BE2C (cell line): ENCODE measurements at regions not wholly inside any gene's neighbourhood (a gene's known extent, or its start where the extent isn't known, plus 50 kb on each side); places are given as distances from the start of the nearest gene placed in this dataset.

Experiments
- DNase-seq: peaks from one replicate; pipeline ENCODE4 v3.0.0-alpha.2; 2020
- H3K27me3 ChIP-seq: fragments of 250-450 bp; sonication (Bioruptor Pico); 2 replicates; pipeline ENCODE4 v1.5.1; 2020; ENCODE audit warnings: mild to moderate bottlenecking
- H3K36me3 ChIP-seq: fragments of 250-450 bp; sonication (Bioruptor Pico); 2 replicates; pipeline ENCODE4 v1.5.1; 2020; ENCODE audit warnings: mild to moderate bottlenecking
- H3K4me1 ChIP-seq: fragments of 250-450 bp; sonication (Bioruptor Pico); 2 replicates; pipeline ENCODE4 v1.5.1; 2020
- H3K4me3 ChIP-seq: 2 replicates; pipeline ENCODE4 v1.5.1; 2011; ENCODE audit warnings: low read depth, low read length
- H3K9me3 ChIP-seq: fragments of 250-450 bp; sonication (Bioruptor Pico); 2 replicates; pipeline ENCODE4 v1.5.1; 2020
- CTCF ChIP-seq: IDR thresholded peaks from 2 replicates; pipeline ENCODE4 v1.5.1; 2012; ENCODE audit warnings: mild to moderate bottlenecking, low read depth, low read length

- TF ChIP-seq CTCF = no peak
- Histone ChIP-seq H3K4me3 (no peak overlapping the region), H3K4me1 (peaks cover 5% of the 10 kb centered on the region), H3K36me3 (no peaks in the 10 kb centered on the region), H3K9me3 (no peaks in the 10 kb centered on the region), H3K27me3 (no peaks in the 10 kb centered on the region)
- DNase-seq = no peak
These were observed 85.5 kb upstream of the EGLN3 start for GRCh38 chr14:34036319-34036766.

GRCh38 chr14:34035934-34036250 lies 85.0 kb upstream of the EGLN3 start:
- TF ChIP-seq CTCF = no peak
- H3K9me3 ChIP-seq = no peaks in the 10 kb centered on the region
- no peak overlapping the region for H3K4me3 ChIP-seq
- H3K27me3 ChIP-seq = no peaks in the 10 kb centered on the region
- no peaks in the 10 kb centered on the region for H3K36me3 ChIP-seq
- DNase-seq = no peak
- peaks cover 9% of the 10 kb centered on the region for H3K4me1 ChIP-seq

GRCh38 chr14:34035177-34035933 lies 84.5 kb upstream of the EGLN3 start:
- TF ChIP-seq CTCF = no peak
- no peak for DNase-seq

GRCh38 chr14:34034447-34035176 lies 83.7 kb upstream of the EGLN3 start:
- Histone ChIP-seq H3K4me1 (peaks cover 11% of the 10 kb centered on the region), H3K36me3 (no peaks in the 10 kb centered on the region), H3K27me3 (no peaks in the 10 kb centered on the region), H3K4me3 (no peak overlapping the region), H3K9me3 (no peaks in the 10 kb centered on the region)
- no peak for DNase-seq
- no peak for TF ChIP-seq CTCF

More at GRCh38 chr14:34035177-34035933, 84.5 kb upstream of the EGLN3 start:
- Histone ChIP-seq H3K27me3 (no peaks in the 10 kb centered on the region), H3K4me3 (no peak overlapping the region), H3K9me3 (no peaks in the 10 kb centered on the region), H3K4me1 (peaks cover 11% of the 10 kb centered on the region), H3K36me3 (no peaks in the 10 kb centered on the region)

- no peak for TF ChIP-seq CTCF
- no peaks in the 10 kb centered on the region for H3K36me3 ChIP-seq
- H3K4me1 ChIP-seq = peaks cover 11% of the 10 kb centered on the region
- H3K9me3 ChIP-seq = no peaks in the 10 kb centered on the region
- DNase-seq = no peak
- no peak overlapping the region for H3K4me3 ChIP-seq
- no peaks in the 10 kb centered on the region for H3K27me3 ChIP-seq
These were observed 81.8 kb upstream of the EGLN3 start for GRCh38 chr14:34032720-34033119.

- H3K36me3 ChIP-seq = no peaks in the 10 kb centered on the region
- TF ChIP-seq CTCF = no peak
- H3K9me3 ChIP-seq = no peaks in the 10 kb centered on the region
- H3K4me1 ChIP-seq = peaks cover 11% of the 10 kb centered on the region
- no peak overlapping the region for H3K4me3 ChIP-seq
- DNase-seq = peak; percentile 38
- H3K27me3 ChIP-seq = no peaks in the 10 kb centered on the region
These were observed 80.0 kb upstream of the EGLN3 start for GRCh38 chr14:34030864-34031263.
